ENCODE measurements at regions not wholly inside any gene's neighbourhood (a gene's known extent, or its start where the extent isn't known, plus 50 kb on each side); places are given as distances from the start of the nearest gene placed in this dataset.

- TF ChIP-seq POLR2A (IDR thresholded peaks at IDR 0.05), result no peak
- no peak for TF ChIP-seq CTCF (IDR thresholded peaks at IDR 0.05)
Observed at GRCh38 chr1:168789501-168789900, 60.5 kb upstream of the DPT start.
